Activated T-helper 2 cell treated with anti-CD3 and anti-CD28 coated beads, Interferon-gamma antibody, Interleukin-2, Interleukin-4, amounts not matched to agents 10 μg/mL and 5 μg/mL and 100 μg/mL, durations not matched to agents 14 hours and 24 hours and 36 hours (primary cell): ENCODE measurements at regions not wholly inside any gene's neighbourhood (a gene's known extent, or its start where the extent isn't known, plus 50 kb on each side); places are given as distances from the start of the nearest gene placed in this dataset.
"Not testable (repeated sequence)": the region's sequence is repeated elsewhere in the genome, so short reads cannot be mapped to it uniquely, and the experiment has no call there.

Experiments used
- DNase-seq: peaks from one replicate; pipeline ENCODE4 v3.0.0; 2021; ENCODE audit warnings: low spot score
- H3K27ac Mint-ChIP-seq: one replicate; pipeline ENCODE4 v1.8.0; 2021; ENCODE audit warnings: mixed read lengths
- H3K27me3 Mint-ChIP-seq: one replicate; pipeline ENCODE4 v1.8.0; 2021; ENCODE audit warnings: low read depth, mixed read lengths
- H3K36me3 Mint-ChIP-seq: one replicate; pipeline ENCODE4 v1.8.0; 2021; ENCODE audit warnings: low read depth, mixed read lengths
- H3K4me1 Mint-ChIP-seq: one replicate; pipeline ENCODE4 v1.8.0; 2021; ENCODE audit warnings: low read depth, mixed read lengths
- H3K4me3 Mint-ChIP-seq: one replicate; pipeline ENCODE4 v1.8.0; 2021; ENCODE audit warnings: low read depth, mild to moderate bottlenecking, moderate library complexity, mixed read lengths
- H3K9me3 Mint-ChIP-seq: one replicate; pipeline ENCODE4 v1.8.0; 2021; ENCODE audit warnings: mixed read lengths
- intact Hi-C: fragments of 100-400 bp; cut with micrococcal nuclease; formaldehyde crosslinking; loops from one replicate; pipeline ENCODE4 v1.15.1; 2023

- Mint-ChIP-seq H3K9me3 (no peaks in the 10 kb centered on the region), H3K27ac (no peak overlapping the region), H3K4me3 (no peak overlapping the region), H3K4me1 (no peaks in the 10 kb centered on the region), H3K36me3 (no peaks in the 10 kb centered on the region), H3K27me3 (no peaks in the 10 kb centered on the region)
- no peak for DNase-seq
- intact Hi-C loops, result no loop called here
Measured at GRCh38 chr19:34034318-34034846, 137.9 kb upstream of the LSM14A start.

- Mint-ChIP-seq H3K9me3 (no peaks in the 10 kb centered on the region), H3K27ac (no peak overlapping the region), H3K4me3 (no peak overlapping the region), H3K36me3 (no peaks in the 10 kb centered on the region), H3K27me3 (peaks cover 4% of the 10 kb centered on the region), H3K4me1 (no peaks in the 10 kb centered on the region)
- intact Hi-C loops, result loop anchor here (2.0 kb wide), 1 partner anchor 103 kb away; no protein-coding TSS in a partner anchor
- peak; percentile 51 for DNase-seq
Measured at GRCh38 chr19:34041925-34042521, 130.3 kb upstream of the LSM14A start.

GRCh38 chr19:34044021-34044420 is 128.3 kb upstream of the LSM14A start:
- Mint-ChIP-seq H3K4me3 (no peak overlapping the region), H3K27me3 (peaks cover 4% of the 10 kb centered on the region), H3K4me1 (no peaks in the 10 kb centered on the region), H3K36me3 (no peaks in the 10 kb centered on the region), H3K9me3 (no peaks in the 10 kb centered on the region), H3K27ac (no peak overlapping the region)
- intact Hi-C loops, result no loop called here
- no peak for DNase-seq

GRCh38 chr19:34049944-34050343 is 122.4 kb upstream of the LSM14A start:
- H3K36me3 Mint-ChIP-seq, result no peaks in the 10 kb centered on the region
- no peak overlapping the region for H3K27ac Mint-ChIP-seq
- H3K9me3 Mint-ChIP-seq, result no peaks in the 10 kb centered on the region
- peaks cover 2% of the 10 kb centered on the region for H3K27me3 Mint-ChIP-seq
- intact Hi-C loops, result no loop called here
- no peak for DNase-seq
- H3K4me3 Mint-ChIP-seq, result no peak overlapping the region
- H3K4me1 Mint-ChIP-seq, result no peaks in the 10 kb centered on the region

GRCh38 chr19:34050430-34050829 is 121.9 kb upstream of the LSM14A start:
- H3K9me3 Mint-ChIP-seq, DNase-seq, intact Hi-C loops, H3K4me1 Mint-ChIP-seq, H3K27me3 Mint-ChIP-seq, H3K36me3 Mint-ChIP-seq, H3K27ac Mint-ChIP-seq, H3K4me3 Mint-ChIP-seq: not testable (repeated sequence)

GRCh38 chr19:34051255-34051654 is 121.0 kb upstream of the LSM14A start:
- peaks cover 2% of the 10 kb centered on the region for H3K27me3 Mint-ChIP-seq
- no peak for DNase-seq
- no peak overlapping the region for H3K27ac Mint-ChIP-seq
- H3K9me3 Mint-ChIP-seq, result no peaks in the 10 kb centered on the region
- H3K36me3 Mint-ChIP-seq, result no peaks in the 10 kb centered on the region
- H3K4me1 Mint-ChIP-seq, result no peaks in the 10 kb centered on the region
- no peak overlapping the region for H3K4me3 Mint-ChIP-seq
- intact Hi-C loops, result no loop called here

GRCh38 chr19:34057155-34057554 is 115.1 kb upstream of the LSM14A start:
- H3K36me3 Mint-ChIP-seq, result no peaks in the 10 kb centered on the region
- H3K27ac Mint-ChIP-seq, result no peak overlapping the region
- H3K4me3 Mint-ChIP-seq, result no peak overlapping the region
- no peaks in the 10 kb centered on the region for H3K4me1 Mint-ChIP-seq
- peaks cover 2% of the 10 kb centered on the region for H3K27me3 Mint-ChIP-seq
- intact Hi-C loops, result no loop called here
- no peaks in the 10 kb centered on the region for H3K9me3 Mint-ChIP-seq
- no peak for DNase-seq

- H3K4me3 Mint-ChIP-seq, result no peak overlapping the region
- H3K9me3 Mint-ChIP-seq, result no peaks in the 10 kb centered on the region
- no peaks in the 10 kb centered on the region for H3K36me3 Mint-ChIP-seq
- no peak overlapping the region for H3K27ac Mint-ChIP-seq
- DNase-seq, result no peak
- no peaks in the 10 kb centered on the region for H3K4me1 Mint-ChIP-seq
- intact Hi-C loops, result no loop called here
- peaks cover 7% of the 10 kb centered on the region for H3K27me3 Mint-ChIP-seq
Measured at GRCh38 chr19:34066007-34066643, 106.2 kb upstream of the LSM14A start.

- H3K36me3 Mint-ChIP-seq, result no peaks in the 10 kb centered on the region
- peaks cover 7% of the 10 kb centered on the region for H3K27me3 Mint-ChIP-seq
- H3K9me3 Mint-ChIP-seq, result no peaks in the 10 kb centered on the region
- intact Hi-C loops, result no loop called here
- no peak for DNase-seq
- no peak overlapping the region for H3K27ac Mint-ChIP-seq
- no peak overlapping the region for H3K4me3 Mint-ChIP-seq
- no peaks in the 10 kb centered on the region for H3K4me1 Mint-ChIP-seq
Measured at GRCh38 chr19:34067861-34068271, 104.4 kb upstream of the LSM14A start.

- no peaks in the 10 kb centered on the region for H3K9me3 Mint-ChIP-seq
Measured at GRCh38 chr19:34075661-34076091, 96.6 kb upstream of the LSM14A start.

GRCh38 chr19:34082289-34083077 is 89.8 kb upstream of the LSM14A start:
- intact Hi-C loops, result no loop called here
- Mint-ChIP-seq H3K4me3 (no peak overlapping the region), H3K4me1 (no peaks in the 10 kb centered on the region), H3K27me3 (peaks cover 4% of the 10 kb centered on the region), H3K9me3 (no peaks in the 10 kb centered on the region), H3K36me3 (no peaks in the 10 kb centered on the region), H3K27ac (no peak overlapping the region)
- no peak for DNase-seq

More at GRCh38 chr19:34075661-34076091, 96.6 kb upstream of the LSM14A start:
- intact Hi-C loops, result no loop called here
- H3K27ac Mint-ChIP-seq, result no peak overlapping the region
- H3K4me1 Mint-ChIP-seq, result no peaks in the 10 kb centered on the region
- DNase-seq, result no peak
- no peak overlapping the region for H3K4me3 Mint-ChIP-seq
- H3K27me3 Mint-ChIP-seq, result peaks cover 2% of the 10 kb centered on the region
- no peaks in the 10 kb centered on the region for H3K36me3 Mint-ChIP-seq

- peaks cover 7% of the 10 kb centered on the region for H3K27me3 Mint-ChIP-seq
- no peaks in the 10 kb centered on the region for H3K9me3 Mint-ChIP-seq
- no peak for DNase-seq
- H3K27ac Mint-ChIP-seq, result no peak overlapping the region
- no peak overlapping the region for H3K4me3 Mint-ChIP-seq
- no peaks in the 10 kb centered on the region for H3K4me1 Mint-ChIP-seq
- H3K36me3 Mint-ChIP-seq, result no peaks in the 10 kb centered on the region
- intact Hi-C loops, result no loop called here
Measured at GRCh38 chr19:34084396-34085145, 87.7 kb upstream of the LSM14A start.
